ENCODE measurements at regions not wholly inside any gene's neighbourhood (a gene's known extent, or its start where the extent isn't known, plus 50 kb on each side); places are given as distances from the start of the nearest gene placed in this dataset.

- Histone ChIP-seq H3K27me3 (replicated peaks; ENCODE audit: insufficient read depth) (no peaks in the 10 kb centered on the region), H3K4me3 (no peak overlapping the region)
Observed at GRCh38 chr5:174575043-174575442, 149.3 kb upstream of the MSX2 start.

GRCh38 chr5:174576042-174576441, 148.3 kb upstream of the MSX2 start:
- Histone ChIP-seq H3K4me3 (no peak overlapping the region), H3K9me3 (no peaks in the 10 kb centered on the region), H3K36me3 (no peaks in the 10 kb centered on the region), H3K27me3 (replicated peaks; ENCODE audit: insufficient read depth) (no peaks in the 10 kb centered on the region), H3K27ac (no peak overlapping the region), H3K4me1 (ENCODE audit: control insufficient read depth in 1 of 2, low read depth in 2 of 2) (peaks cover 0 to 5% of the 10 kb centered on the region in 2 donors)
- ATAC-seq (ENCODE audit: insufficient number of reproducible peaks, low FRiP score, low read depth) = no peak
- DNase-seq (ENCODE audit: low spot score) = no peak
- TF ChIP-seq CTCF (IDR thresholded peaks at IDR 0.05) = no peak

More at GRCh38 chr5:174575043-174575442, 149.3 kb upstream of the MSX2 start:
- Histone ChIP-seq H3K36me3 (no peaks in the 10 kb centered on the region), H3K9me3 (no peaks in the 10 kb centered on the region), H3K27ac (no peak overlapping the region), H3K4me1 (ENCODE audit: control insufficient read depth in 1 of 2, low read depth in 2 of 2) (peaks cover 0 to 5% of the 10 kb centered on the region in 2 donors)
- ATAC-seq (ENCODE audit: insufficient number of reproducible peaks, low FRiP score, low read depth) = no peak
- no peak for TF ChIP-seq CTCF (IDR thresholded peaks at IDR 0.05)
- DNase-seq (ENCODE audit: low spot score) = no peak

GRCh38 chr5:174581479-174581878, 142.9 kb upstream of the MSX2 start:
- Histone ChIP-seq H3K36me3 (no peaks in the 10 kb centered on the region), H3K27ac (no peak overlapping the region), H3K4me3 (no peak overlapping the region), H3K9me3 (no peaks in the 10 kb centered on the region), H3K4me1 (ENCODE audit: control insufficient read depth in 1 of 2, low read depth in 2 of 2) (no peaks in the 10 kb centered on the region), H3K27me3 (replicated peaks; ENCODE audit: insufficient read depth) (no peaks in the 10 kb centered on the region)
- no peak for ATAC-seq (ENCODE audit: insufficient number of reproducible peaks, low FRiP score, low read depth)
- no peak for DNase-seq (ENCODE audit: low spot score)
- no peak for TF ChIP-seq CTCF (IDR thresholded peaks at IDR 0.05)

- H3K27ac ChIP-seq = no peak overlapping the region
- H3K9me3 ChIP-seq = no peaks in the 10 kb centered on the region
- DNase-seq (ENCODE audit: low spot score) (no peak), ATAC-seq (ENCODE audit: insufficient number of reproducible peaks, low FRiP score, low read depth) (no peak)
- H3K27me3 ChIP-seq (replicated peaks; ENCODE audit: insufficient read depth) = no peaks in the 10 kb centered on the region
- no peak overlapping the region for H3K4me3 ChIP-seq
- H3K4me1 ChIP-seq (ENCODE audit: control insufficient read depth in 1 of 2, low read depth in 2 of 2) = no peaks in the 10 kb centered on the region
- H3K36me3 ChIP-seq = no peaks in the 10 kb centered on the region
- TF ChIP-seq CTCF (IDR thresholded peaks at IDR 0.05) = no peak
Observed at GRCh38 chr5:174581894-174582293, 142.5 kb upstream of the MSX2 start.

- Histone ChIP-seq H3K9me3 (no peaks in the 10 kb centered on the region), H3K27me3 (replicated peaks; ENCODE audit: insufficient read depth) (no peaks in the 10 kb centered on the region), H3K36me3 (no peaks in the 10 kb centered on the region), H3K4me1 (ENCODE audit: control insufficient read depth in 1 of 2, low read depth in 2 of 2) (no peaks in the 10 kb centered on the region), H3K27ac (no peak overlapping the region), H3K4me3 (no peak overlapping the region)
- ATAC-seq (ENCODE audit: insufficient number of reproducible peaks, low FRiP score, low read depth) (no peak), DNase-seq (ENCODE audit: low spot score) (no peak)
- no peak for TF ChIP-seq CTCF (IDR thresholded peaks at IDR 0.05)
Observed at GRCh38 chr5:174583071-174583470, 141.3 kb upstream of the MSX2 start.

Data from thoracic aorta (tissue), 2 donors.